T-helper 1 cell treated with Interleukin-12 subunit alpha and Interleukin-12 subunit beta and Interleukin-4 antibody, amounts not matched to agents 30 μg/mL and 1 μg/mL, for 36 hours (primary cell): ENCODE measurements at regions not wholly inside any gene's neighbourhood (a gene's known extent, or its start where the extent isn't known, plus 50 kb on each side); places are given as distances from the start of the nearest gene placed in this dataset.

ENCODE experiments used
- H3K27ac Mint-ChIP-seq: one replicate; pipeline ENCODE4 v1.8.0; 2021; ENCODE audit warnings: mild to moderate bottlenecking, mixed read lengths
- H3K27me3 Mint-ChIP-seq: one replicate; pipeline ENCODE4 v1.8.0; 2021; ENCODE audit warnings: low read depth, mixed read lengths
- H3K36me3 Mint-ChIP-seq: one replicate; pipeline ENCODE4 v1.8.0; 2021; ENCODE audit warnings: low read depth, mixed read lengths
- H3K4me1 Mint-ChIP-seq: one replicate; pipeline ENCODE4 v1.8.0; 2021; ENCODE audit warnings: low read depth, mixed read lengths
- H3K4me3 Mint-ChIP-seq: one replicate; pipeline ENCODE4 v1.8.0; 2021; ENCODE audit warnings: mild to moderate bottlenecking, moderate library complexity, mixed read lengths
- H3K9me3 Mint-ChIP-seq: one replicate; pipeline ENCODE4 v1.8.0; 2021; ENCODE audit warnings: mixed read lengths

DNA sequence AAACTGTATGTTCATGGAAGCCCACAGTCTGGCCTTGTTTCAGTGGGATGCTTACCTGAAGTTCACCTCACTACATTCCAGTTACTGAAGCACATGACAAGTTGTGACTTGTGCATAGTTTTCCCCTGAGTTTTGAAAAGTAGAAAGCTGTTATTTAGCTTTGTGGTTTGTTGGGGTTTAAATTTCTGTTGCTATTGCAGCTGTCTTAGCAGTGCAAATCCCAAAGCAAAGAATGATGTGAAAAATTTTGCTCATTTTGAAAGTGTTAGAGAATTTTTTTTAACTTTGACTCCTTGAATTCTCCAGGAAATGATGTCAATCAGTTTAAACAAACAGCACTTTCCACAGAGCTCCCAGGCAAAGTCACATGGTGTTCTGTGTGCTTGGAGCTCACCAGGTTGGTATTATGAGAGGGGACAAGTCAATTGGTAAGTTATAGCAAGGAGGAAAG, 268.4 kb downstream of the ADGRG6 start:
- H3K36me3 Mint-ChIP-seq, result peaks cover 13% of the 10 kb centered on the region
- peaks cover 36% of the 10 kb centered on the region for H3K4me1 Mint-ChIP-seq
- no peaks in the 10 kb centered on the region for H3K27me3 Mint-ChIP-seq
- peaks cover 24% of the 10 kb centered on the region for H3K9me3 Mint-ChIP-seq
- no peak overlapping the region for H3K4me3 Mint-ChIP-seq
- no peak overlapping the region for H3K27ac Mint-ChIP-seq

DNA sequence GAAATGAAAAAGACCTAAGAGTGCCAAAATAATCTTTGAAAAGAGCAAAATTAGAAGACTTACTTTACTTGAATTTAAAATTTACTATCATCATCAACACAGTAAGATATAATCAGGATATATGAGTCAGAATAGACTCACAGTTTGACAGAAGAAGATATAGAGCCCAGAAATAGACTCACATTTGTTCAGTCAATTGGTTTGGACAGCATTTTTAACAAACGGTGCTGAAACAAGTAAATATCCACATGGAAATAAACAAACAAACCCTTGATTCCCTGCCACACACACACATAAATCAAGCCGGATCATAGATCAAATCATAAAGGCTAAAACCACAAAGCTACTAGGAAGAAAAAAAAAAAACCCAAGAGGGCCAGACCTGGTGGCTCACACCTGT, 291.1 kb downstream of the ADGRG6 start:
- Mint-ChIP-seq H3K27me3 (no peaks in the 10 kb centered on the region), H3K27ac (no peak overlapping the region), H3K9me3 (peaks cover 26% of the 10 kb centered on the region), H3K4me1 (no peaks in the 10 kb centered on the region), H3K36me3 (no peaks in the 10 kb centered on the region), H3K4me3 (no peak overlapping the region)

DNA sequence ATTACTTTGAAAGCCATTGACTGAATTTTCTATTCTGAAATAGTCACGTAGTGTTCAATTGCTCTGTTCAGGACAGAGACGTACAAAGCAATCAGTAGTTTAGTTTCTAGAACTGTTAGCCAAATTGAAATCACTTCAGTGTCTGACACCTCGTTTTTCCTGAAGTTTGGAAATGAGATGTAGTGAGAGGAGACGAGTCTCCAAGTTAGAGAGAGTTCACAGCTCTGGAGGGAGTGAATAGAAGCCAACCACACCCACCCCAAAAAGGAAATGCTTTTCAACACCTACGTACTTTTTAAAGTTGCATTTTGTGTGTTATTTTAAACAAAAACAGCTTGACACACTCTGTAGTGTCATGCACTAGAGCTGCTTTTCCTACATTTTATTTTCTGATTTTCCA, 296.0 kb downstream of the ADGRG6 start:
- no peaks in the 10 kb centered on the region for H3K27me3 Mint-ChIP-seq
- peaks cover 4% of the 10 kb centered on the region for H3K9me3 Mint-ChIP-seq
- no peaks in the 10 kb centered on the region for H3K36me3 Mint-ChIP-seq
- H3K4me1 Mint-ChIP-seq, result peaks cover 1% of the 10 kb centered on the region
- no peak overlapping the region for H3K4me3 Mint-ChIP-seq
- no peak overlapping the region for H3K27ac Mint-ChIP-seq

DNA sequence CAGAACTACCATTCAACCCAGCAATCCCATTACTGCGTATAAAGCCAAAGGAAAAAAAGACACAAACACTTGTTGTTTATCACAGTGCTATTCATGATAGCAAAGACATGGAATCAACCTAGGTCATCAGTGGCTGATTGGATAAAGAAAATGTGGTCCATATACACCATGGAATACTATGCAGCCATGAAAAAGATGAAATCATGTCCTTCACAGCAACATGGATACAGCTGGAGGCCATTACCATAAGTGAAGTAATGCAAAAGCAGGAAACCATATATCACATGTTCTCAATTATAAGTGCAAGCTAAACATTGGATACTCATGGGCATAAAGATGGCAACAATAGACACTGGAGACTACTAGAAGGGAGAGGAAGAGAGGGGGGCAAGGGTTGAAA, 299.6 kb downstream of the ADGRG6 start:
- Mint-ChIP-seq H3K4me3 (no peak overlapping the region), H3K4me1 (peaks cover 3% of the 10 kb centered on the region), H3K36me3 (no peaks in the 10 kb centered on the region)

DNA sequence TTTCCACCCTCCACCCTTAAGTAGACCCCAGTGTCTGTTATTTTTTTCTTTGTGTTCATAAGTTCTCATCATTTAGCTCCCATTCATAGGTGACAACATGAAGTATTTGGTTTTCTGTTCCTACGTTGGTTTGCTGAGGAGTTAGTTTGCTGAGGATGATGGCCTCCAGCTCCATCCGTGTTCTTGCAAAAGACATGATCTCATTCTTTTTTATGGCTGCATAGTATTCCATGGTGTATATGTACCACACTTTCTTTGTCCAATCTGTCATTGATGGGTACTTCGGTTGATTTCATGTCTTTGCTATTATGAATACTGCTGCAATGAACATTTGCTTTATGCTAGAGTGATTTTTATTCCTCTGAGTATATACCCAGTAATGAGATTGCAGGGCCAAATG, 301.2 kb downstream of the ADGRG6 start:
- no peak overlapping the region for H3K4me3 Mint-ChIP-seq
- peaks cover 3% of the 10 kb centered on the region for H3K4me1 Mint-ChIP-seq
- H3K36me3 Mint-ChIP-seq, result no peaks in the 10 kb centered on the region
- peaks cover 7% of the 10 kb centered on the region for H3K9me3 Mint-ChIP-seq
- H3K27me3 Mint-ChIP-seq, result no peaks in the 10 kb centered on the region
- no peak overlapping the region for H3K27ac Mint-ChIP-seq

More for the DNA sequence above, 299.6 kb downstream of the ADGRG6 start:
- no peak overlapping the region for H3K27ac Mint-ChIP-seq
- H3K27me3 Mint-ChIP-seq, result no peaks in the 10 kb centered on the region
- peaks cover 7% of the 10 kb centered on the region for H3K9me3 Mint-ChIP-seq

DNA sequence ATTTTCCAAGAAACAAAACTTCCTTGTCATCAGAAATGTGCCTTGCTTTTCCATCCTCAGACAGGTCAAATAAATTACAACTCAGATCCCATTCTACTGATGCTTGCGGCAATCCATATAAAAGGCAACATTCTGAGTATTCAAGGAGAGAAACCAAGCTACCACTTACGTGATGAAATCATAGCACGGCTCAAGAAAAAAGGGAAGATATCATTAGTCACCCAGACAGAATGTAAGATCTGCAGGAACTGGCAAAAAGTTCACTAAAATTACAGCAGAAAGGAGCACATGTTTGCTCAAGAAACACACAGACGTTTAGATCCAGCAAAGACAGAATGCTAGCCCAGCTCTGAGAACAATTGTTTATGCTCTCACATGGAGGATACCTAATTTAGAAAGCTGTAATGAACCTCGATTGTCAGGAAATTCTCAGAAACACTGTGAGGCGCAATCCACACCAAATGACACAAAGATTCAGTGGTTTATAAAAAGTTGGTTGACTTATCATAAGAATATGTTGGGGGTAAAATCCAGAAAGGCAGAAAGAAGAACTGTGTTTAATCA, 304.2 kb downstream of the ADGRG6 start:
- H3K9me3 Mint-ChIP-seq, result peaks cover 7% of the 10 kb centered on the region
- H3K27me3 Mint-ChIP-seq, result no peaks in the 10 kb centered on the region
- H3K36me3 Mint-ChIP-seq, result no peaks in the 10 kb centered on the region
- peaks cover 2% of the 10 kb centered on the region for H3K4me1 Mint-ChIP-seq
- H3K27ac Mint-ChIP-seq, result no peak overlapping the region
- no peak overlapping the region for H3K4me3 Mint-ChIP-seq

DNA sequence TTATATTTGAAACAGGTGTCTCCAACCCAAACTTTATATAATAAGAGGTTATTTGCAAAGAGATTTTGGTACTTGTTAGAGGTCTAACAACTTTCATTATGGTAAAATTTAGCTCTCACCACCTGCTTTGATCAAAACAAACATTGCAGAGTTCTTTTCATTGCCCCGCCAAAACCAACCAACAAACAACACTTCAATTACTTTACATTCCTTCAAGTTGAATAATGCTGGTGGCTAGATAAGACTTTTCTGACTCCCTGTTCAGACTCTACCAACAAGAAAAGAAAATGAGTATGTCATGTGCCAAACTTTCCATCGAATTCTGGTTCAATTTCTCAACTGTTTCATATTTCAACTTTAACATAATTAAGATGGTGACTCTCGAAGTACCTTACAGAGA, 311.1 kb downstream of the ADGRG6 start:
- Mint-ChIP-seq H3K27me3 (no peaks in the 10 kb centered on the region), H3K27ac (no peak overlapping the region), H3K4me3 (no peak overlapping the region), H3K4me1 (no peaks in the 10 kb centered on the region), H3K36me3 (no peaks in the 10 kb centered on the region), H3K9me3 (peaks cover 12% of the 10 kb centered on the region)

DNA sequence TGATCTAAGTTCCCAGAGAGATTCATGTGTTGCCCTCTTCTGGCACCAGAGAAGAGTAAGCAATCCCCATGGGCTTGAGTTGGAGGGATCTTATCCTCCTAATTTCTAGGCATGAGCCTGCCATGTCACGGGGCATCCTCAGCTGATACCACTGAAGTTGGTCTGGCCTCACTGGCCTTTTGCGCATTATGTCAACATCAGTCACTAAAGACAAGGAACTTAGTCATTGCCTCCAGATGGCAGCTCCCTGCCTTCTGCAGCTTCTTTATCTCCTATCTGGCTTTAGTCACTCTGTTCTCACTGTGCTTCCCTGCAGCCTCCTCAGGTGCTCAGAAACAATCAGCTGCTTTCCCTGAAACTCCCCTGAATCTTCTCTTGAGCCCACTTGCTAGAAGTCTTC, 312.2 kb downstream of the ADGRG6 start:
- Mint-ChIP-seq H3K9me3 (peaks cover 12% of the 10 kb centered on the region), H3K4me3 (no peak overlapping the region), H3K27ac (no peak overlapping the region), H3K4me1 (no peaks in the 10 kb centered on the region), H3K36me3 (no peaks in the 10 kb centered on the region), H3K27me3 (no peaks in the 10 kb centered on the region)

DNA sequence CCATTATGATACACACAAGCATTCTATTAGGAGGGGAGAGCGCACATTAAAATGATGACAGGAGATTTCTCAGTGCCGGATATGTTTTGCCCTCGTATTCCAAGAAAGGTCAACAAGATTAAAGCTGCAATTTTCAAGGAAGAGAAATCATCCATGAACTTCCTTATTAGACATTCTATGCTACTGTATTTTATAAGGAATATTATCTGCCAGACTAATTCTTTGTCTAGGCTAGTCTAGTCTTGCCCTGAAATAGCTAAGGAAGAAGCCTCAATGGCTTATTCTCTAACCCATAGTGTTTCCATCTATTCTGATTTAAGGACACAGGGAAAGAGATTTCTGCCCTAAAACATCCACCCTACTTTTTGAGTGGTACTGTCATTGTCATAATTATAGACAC, 315.4 kb downstream of the ADGRG6 start:
- Mint-ChIP-seq H3K9me3 (peaks cover 3% of the 10 kb centered on the region), H3K36me3 (no peaks in the 10 kb centered on the region), H3K27me3 (no peaks in the 10 kb centered on the region), H3K27ac (no peak overlapping the region), H3K4me1 (no peaks in the 10 kb centered on the region), H3K4me3 (no peak overlapping the region)

DNA sequence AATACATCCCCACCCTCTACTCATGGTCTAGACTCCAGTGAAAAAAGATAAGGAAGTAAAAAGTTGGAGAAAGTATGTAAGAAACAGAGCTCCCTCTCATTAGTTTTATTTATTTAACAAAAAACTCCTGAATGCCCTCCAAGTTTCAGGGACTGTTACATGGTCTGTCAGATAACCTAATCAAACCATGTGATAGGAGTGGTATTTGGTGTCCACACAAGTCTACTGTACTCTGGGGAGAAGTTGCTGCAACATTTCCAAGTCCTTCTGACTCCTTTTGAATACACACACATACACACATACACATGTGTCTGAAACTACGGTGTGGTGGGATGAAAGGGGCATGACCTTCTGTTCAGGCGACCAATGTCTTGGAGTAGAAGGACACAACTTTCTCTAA, 320.0 kb downstream of the ADGRG6 start:
- Mint-ChIP-seq H3K4me1 (no peaks in the 10 kb centered on the region), H3K9me3 (no peaks in the 10 kb centered on the region), H3K27me3 (no peaks in the 10 kb centered on the region), H3K36me3 (no peaks in the 10 kb centered on the region), H3K27ac (no peak overlapping the region), H3K4me3 (no peak overlapping the region)

DNA sequence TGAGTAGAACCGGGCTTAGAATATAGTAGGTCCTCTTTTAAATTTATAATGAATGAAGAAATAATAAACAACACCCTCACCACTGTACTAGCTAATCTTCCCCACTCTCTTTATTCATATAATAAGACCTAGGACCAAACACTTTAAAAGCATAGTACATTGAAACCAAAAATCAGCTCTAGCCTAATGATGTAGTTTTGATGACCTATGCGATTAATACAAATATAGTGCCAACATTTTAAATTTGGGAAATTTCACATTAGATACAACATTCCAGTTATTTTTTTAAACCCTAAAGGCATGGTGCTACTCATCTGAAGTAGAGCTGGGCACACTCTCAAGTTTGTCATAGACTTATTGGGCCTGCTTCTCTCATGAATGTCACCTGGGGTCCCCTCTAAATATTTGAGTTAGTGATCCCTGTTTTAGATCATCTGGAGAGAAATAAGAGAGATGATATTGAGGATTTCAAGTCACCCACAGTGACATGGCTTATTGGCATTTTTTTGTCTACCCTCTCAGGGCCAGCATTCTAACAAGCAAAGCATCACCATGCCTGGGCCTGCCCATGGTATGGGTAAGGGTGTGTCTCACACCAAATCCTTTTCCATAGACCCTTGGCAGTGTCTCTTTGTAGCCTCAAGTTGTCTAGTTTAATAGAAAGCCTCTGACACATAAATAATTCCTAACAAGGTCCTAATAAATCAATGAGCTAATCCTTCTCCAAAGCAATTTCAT, 319.8 kb downstream of the HIVEP2 start:
- no peak overlapping the region for H3K27ac Mint-ChIP-seq
- no peak overlapping the region for H3K4me3 Mint-ChIP-seq
- H3K36me3 Mint-ChIP-seq, result no peaks in the 10 kb centered on the region
- no peaks in the 10 kb centered on the region for H3K27me3 Mint-ChIP-seq
- H3K9me3 Mint-ChIP-seq, result no peaks in the 10 kb centered on the region
- H3K4me1 Mint-ChIP-seq, result no peaks in the 10 kb centered on the region

DNA sequence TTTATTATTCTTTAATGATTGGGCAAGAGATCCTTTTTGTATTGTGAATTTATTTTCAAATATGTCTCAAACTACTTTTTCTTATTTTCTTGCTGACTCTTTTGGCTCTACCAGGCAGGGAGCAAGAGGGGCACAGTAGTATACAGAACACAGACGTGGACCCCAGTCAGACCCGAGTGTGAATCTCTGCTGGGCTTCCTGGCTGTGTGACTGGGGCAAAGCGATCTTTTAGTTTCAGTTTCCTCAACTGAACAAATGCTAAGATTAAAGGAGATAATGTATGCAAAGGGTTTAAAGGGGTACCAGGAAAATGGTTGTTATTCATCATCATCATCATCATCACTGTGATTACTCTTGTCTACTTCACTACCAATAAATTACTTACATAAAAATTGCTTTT, 317.5 kb downstream of the HIVEP2 start:
- Mint-ChIP-seq H3K27ac (no peak overlapping the region), H3K27me3 (no peaks in the 10 kb centered on the region), H3K9me3 (no peaks in the 10 kb centered on the region), H3K4me3 (no peak overlapping the region), H3K4me1 (no peaks in the 10 kb centered on the region), H3K36me3 (no peaks in the 10 kb centered on the region)

DNA sequence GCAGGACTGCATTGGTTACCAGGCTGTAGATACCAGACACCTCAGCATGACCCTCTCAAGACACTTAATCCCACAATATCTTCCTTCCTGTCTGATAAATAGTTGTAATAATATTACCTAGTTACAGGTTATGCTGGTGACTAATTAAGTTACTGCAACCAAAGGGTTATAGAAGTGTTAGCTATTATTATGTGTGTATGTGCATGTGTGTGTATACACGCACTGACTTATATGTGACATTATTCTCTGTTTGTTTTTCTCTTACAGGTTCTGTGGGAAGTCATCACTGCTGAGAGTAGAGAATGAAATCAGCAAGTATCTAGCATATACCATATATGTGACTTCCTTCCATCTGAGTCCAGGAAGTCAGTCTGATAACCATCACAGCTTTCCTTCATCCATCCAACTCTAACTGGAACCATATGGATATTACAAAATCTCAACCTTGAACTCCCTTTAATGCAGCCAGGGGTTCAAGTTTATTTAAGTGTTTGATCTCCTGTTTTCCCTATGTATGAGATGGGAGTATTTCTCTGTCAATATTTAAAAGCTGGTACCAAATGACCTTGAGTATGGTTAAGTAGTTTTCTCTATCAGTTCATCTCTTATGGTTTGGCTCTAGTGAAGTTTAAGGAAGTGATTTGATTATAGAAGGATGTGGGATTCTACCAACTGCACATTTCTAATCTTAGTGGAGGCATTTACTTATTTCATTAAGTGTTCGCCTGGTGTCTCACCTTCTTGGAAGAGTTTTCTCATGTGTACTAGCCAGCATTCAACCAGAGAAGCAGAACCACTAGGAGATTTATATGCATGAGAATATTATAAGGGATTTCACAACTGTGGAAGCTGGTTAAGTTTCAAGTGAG, 313.2 kb downstream of the HIVEP2 start:
- Mint-ChIP-seq H3K4me3 (no peak overlapping the region), H3K9me3 (no peaks in the 10 kb centered on the region), H3K27ac (no peak overlapping the region), H3K36me3 (no peaks in the 10 kb centered on the region), H3K27me3 (no peaks in the 10 kb centered on the region), H3K4me1 (peaks cover 3% of the 10 kb centered on the region)

DNA sequence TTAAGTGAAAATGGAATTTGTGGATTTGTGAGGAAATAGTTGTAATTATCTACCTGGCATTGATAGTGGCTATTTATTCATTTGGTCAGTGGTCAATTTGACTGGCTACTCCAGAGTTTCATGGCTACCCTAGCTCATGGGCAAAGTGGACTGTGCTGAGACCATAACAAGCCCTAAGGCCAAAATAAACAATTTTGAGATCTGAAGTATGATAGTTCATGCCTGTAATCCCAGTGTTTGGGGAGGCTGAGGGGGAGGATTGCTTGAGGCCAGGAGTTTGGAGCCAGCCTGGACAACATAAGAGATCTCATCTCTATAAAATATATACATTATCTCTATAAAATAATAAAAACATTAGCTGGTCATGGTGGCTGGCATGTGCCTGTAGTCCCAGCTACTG, 311.7 kb downstream of the HIVEP2 start:
- H3K4me3 Mint-ChIP-seq, result no peak overlapping the region
- H3K4me1 Mint-ChIP-seq, result peaks cover 3% of the 10 kb centered on the region
- no peak overlapping the region for H3K27ac Mint-ChIP-seq
- no peaks in the 10 kb centered on the region for H3K9me3 Mint-ChIP-seq
- no peaks in the 10 kb centered on the region for H3K27me3 Mint-ChIP-seq
- H3K36me3 Mint-ChIP-seq, result no peaks in the 10 kb centered on the region

DNA sequence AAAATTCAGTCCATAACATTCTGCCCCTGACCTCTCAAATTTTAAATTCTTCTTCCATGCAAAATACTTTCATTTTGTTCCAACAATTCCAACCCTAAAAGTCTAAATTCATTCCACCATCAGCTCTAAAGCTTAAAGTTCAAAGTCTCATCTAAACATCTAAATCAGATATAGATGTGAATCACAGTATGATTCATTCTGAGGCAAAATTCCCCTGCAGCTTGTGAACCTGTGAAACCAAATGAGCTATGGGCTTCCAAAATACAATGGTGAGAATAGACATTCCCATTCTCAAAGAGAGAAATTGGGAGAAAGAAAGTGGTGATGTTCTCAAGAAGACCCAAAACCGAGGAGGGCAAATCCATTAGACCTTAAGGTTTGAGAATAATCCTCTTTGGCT, 309.8 kb downstream of the HIVEP2 start:
- H3K4me3 Mint-ChIP-seq, result no peak overlapping the region
- H3K36me3 Mint-ChIP-seq, result no peaks in the 10 kb centered on the region
- H3K4me1 Mint-ChIP-seq, result peaks cover 3% of the 10 kb centered on the region
- H3K9me3 Mint-ChIP-seq, result no peaks in the 10 kb centered on the region
- H3K27me3 Mint-ChIP-seq, result no peaks in the 10 kb centered on the region
- H3K27ac Mint-ChIP-seq, result no peak overlapping the region
